ENCODE measurements at regions not wholly inside any gene's neighbourhood (a gene's known extent, or its start where the extent isn't known, plus 50 kb on each side); places are given as distances from the start of the nearest gene placed in this dataset.

DNA sequence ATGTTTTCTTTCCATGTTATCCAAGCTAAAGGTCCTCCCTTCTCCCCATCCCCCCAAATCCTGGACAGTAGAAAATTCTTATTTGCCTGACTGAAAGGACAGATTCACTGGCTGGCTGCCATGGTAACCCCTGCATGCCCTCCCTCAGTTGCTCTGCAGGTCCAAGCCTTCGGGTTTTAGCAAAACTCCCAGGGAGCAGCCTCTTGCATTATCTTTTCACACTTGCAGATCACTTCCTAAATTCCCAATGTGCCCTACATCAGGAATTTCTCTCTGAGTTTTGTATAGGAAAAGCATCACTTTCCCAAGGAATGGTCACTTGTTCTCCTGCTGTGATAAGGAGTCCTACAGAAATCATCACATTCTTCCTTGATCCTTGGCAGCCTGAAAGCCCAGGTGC lies 75.0 kb upstream of the TENM4 start:
- TF ChIP-seq, protein P1, sequence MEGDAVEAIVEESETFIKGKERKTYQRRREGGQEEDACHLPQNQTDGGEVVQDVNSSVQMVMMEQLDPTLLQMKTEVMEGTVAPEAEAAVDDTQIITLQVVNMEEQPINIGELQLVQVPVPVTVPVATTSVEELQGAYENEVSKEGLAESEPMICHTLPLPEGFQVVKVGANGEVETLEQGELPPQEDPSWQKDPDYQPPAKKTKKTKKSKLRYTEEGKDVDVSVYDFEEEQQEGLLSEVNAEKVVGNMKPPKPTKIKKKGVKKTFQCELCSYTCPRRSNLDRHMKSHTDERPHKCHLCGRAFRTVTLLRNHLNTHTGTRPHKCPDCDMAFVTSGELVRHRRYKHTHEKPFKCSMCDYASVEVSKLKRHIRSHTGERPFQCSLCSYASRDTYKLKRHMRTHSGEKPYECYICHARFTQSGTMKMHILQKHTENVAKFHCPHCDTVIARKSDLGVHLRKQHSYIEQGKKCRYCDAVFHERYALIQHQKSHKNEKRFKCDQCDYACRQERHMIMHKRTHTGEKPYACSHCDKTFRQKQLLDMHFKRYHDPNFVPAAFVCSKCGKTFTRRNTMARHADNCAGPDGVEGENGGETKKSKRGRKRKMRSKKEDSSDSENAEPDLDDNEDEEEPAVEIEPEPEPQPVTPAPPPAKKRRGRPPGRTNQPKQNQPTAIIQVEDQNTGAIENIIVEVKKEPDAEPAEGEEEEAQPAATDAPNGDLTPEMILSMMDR (IDR thresholded peaks at IDR 0.05): no peak
- no peak for TF ChIP-seq POLR2A (IDR thresholded peaks at IDR 0.05)
